ENCODE measurements at regions not wholly inside any gene's neighbourhood (a gene's known extent, or its start where the extent isn't known, plus 50 kb on each side); places are given as distances from the start of the nearest gene placed in this dataset.

- Histone ChIP-seq H3K4me3 (no peak overlapping the region), H3K36me3 (no peaks in the 10 kb centered on the region), H3K4me1 (no peaks in the 10 kb centered on the region), H3K27ac (no peak overlapping the region), H3K9me3 (no peaks in the 10 kb centered on the region), H3K27me3 (no peaks in the 10 kb centered on the region)
- 45 to 56% (median 50%) methylated on average over 3 of the region's 3 CpGs for WGBS, 4 donors
- no peak for TF ChIP-seq CTCF (IDR thresholded peaks at IDR 0.05)
- TF ChIP-seq POLR2A (IDR thresholded peaks at IDR 0.05), result no peak
- intact Hi-C loops (cut with DNase I), result no loop called here
- ATAC-seq (no peak), DNase-seq (no peak)
These were observed 68.6 kb upstream of the FGF14 start for GRCh38 chr13:102470283-102470917.

- no peaks in the 10 kb centered on the region for H3K36me3 ChIP-seq
- no peaks in the 10 kb centered on the region for H3K9me3 ChIP-seq
- intact Hi-C loops (cut with DNase I), result no loop called here
- no peaks in the 10 kb centered on the region for H3K27me3 ChIP-seq
- H3K4me1 ChIP-seq, result no peaks in the 10 kb centered on the region
- ATAC-seq, result no peak
- no peak overlapping the region for H3K4me3 ChIP-seq
- H3K27ac ChIP-seq, result no peak overlapping the region
- no peak for TF ChIP-seq CTCF (IDR thresholded peaks at IDR 0.05)
- TF ChIP-seq POLR2A (IDR thresholded peaks at IDR 0.05), result no peak
- WGBS, 4 donors, result 43 to 55% (median 47%) methylated on average over 3 of the region's 3 CpGs
- no peak for DNase-seq
These were observed 64.9 kb upstream of the FGF14 start for GRCh38 chr13:102466610-102467190.

- DNase-seq (no peak), ATAC-seq (no peak)
- H3K9me3 ChIP-seq, result no peaks in the 10 kb centered on the region
- no peak for TF ChIP-seq POLR2A (IDR thresholded peaks at IDR 0.05)
- TF ChIP-seq CTCF (IDR thresholded peaks at IDR 0.05), result no peak
- no peaks in the 10 kb centered on the region for H3K36me3 ChIP-seq
- no peaks in the 10 kb centered on the region for H3K4me1 ChIP-seq
- intact Hi-C loops (cut with DNase I), result loop anchor here in 1 of 10 donors (2.0 kb wide), 1 partner anchor 526 kb away; no protein-coding TSS in a partner anchor
- no peak overlapping the region for H3K4me3 ChIP-seq
- H3K27ac ChIP-seq, result no peak overlapping the region
- H3K27me3 ChIP-seq, result no peaks in the 10 kb centered on the region
- 70 to 75% (median 74%) methylated on average over 3 of the region's 3 CpGs for WGBS, 4 donors
These were observed 60.7 kb upstream of the FGF14 start for GRCh38 chr13:102462570-102462969.

- ATAC-seq (no peak), DNase-seq (no peak)
- H3K9me3 ChIP-seq, result no peaks in the 10 kb centered on the region
- no peak overlapping the region for H3K4me3 ChIP-seq
- intact Hi-C loops (cut with DNase I), result no loop called here
- H3K36me3 ChIP-seq, result no peaks in the 10 kb centered on the region
- H3K4me1 ChIP-seq, result no peaks in the 10 kb centered on the region
- WGBS, 4 donors, result 60 to 74% (median 72%) methylated on average over 1 of the region's 1 CpG
- no peak overlapping the region for H3K27ac ChIP-seq
- H3K27me3 ChIP-seq, result no peaks in the 10 kb centered on the region
- TF ChIP-seq CTCF (IDR thresholded peaks at IDR 0.05) (no peak), POLR2A (IDR thresholded peaks at IDR 0.05) (no peak)
These were observed 59.5 kb upstream of the FGF14 start for GRCh38 chr13:102461302-102461701.
